Keratinocyte (primary cell): ENCODE measurements at regions not wholly inside any gene's neighbourhood (a gene's known extent, or its start where the extent isn't known, plus 50 kb on each side); places are given as distances from the start of the nearest gene placed in this dataset.

ENCODE experiments used
- DNase-seq: peaks from one replicate; pipeline ENCODE4 v3.0.0-alpha.2; 2011; ENCODE audit warnings: low read depth, missing footprints, low spot score
- FAIRE-seq: peaks from 2 replicates; lab custom pipeline; 2011; peaks lifted over from hg19 to GRCh38; lab: Jason Lieb, UNC
- H2AFZ ChIP-seq: 2 replicates; pipeline ENCODE4 v1.6.0; 2012; ENCODE audit warnings: low read length, control low read depth, inconsistent platforms; ENCODE audit not compliant: control insufficient read depth
- H3K27ac ChIP-seq: 2 replicates; pipeline ENCODE4 v1.5.1; 2011; ENCODE audit warnings: low read length; ENCODE audit not compliant: control insufficient read depth, insufficient read depth
- H3K27me3 ChIP-seq: 3 replicates; pipeline ENCODE4 v1.6.0; 2011; ENCODE audit warnings: low read length; ENCODE audit not compliant: control insufficient read depth, insufficient read depth; ENCODE audit errors: extremely low read depth
- H3K36me3 ChIP-seq, 2 experiments: 2 replicates in 1 of 2; 3 replicates in 1 of 2; pipeline ENCODE4 v1.5.1; 2011; ENCODE audit warnings: low read length in 2 of 2, mild to moderate bottlenecking in 1 of 2; ENCODE audit not compliant: control insufficient read depth in 2 of 2, insufficient read depth in 2 of 2; ENCODE audit errors: extremely low read depth in 1 of 2
- H3K4me1 ChIP-seq: 3 replicates; pipeline ENCODE4 v1.5.1; 2011; ENCODE audit warnings: low read length; ENCODE audit not compliant: control insufficient read depth, insufficient read depth; ENCODE audit errors: extremely low read depth
- H3K4me2 ChIP-seq: 3 replicates; pipeline ENCODE4 v1.6.0; 2011; ENCODE audit warnings: low read depth, low read length; ENCODE audit not compliant: control insufficient read depth, insufficient read depth; ENCODE audit errors: extremely low read depth
- H3K4me3 ChIP-seq, 3 experiments: fragments of 200-600 bp in 1 of 3; sonication (generic) in 1 of 3; 2 replicates in 2 of 3; 3 replicates in 1 of 3; pipeline ENCODE4 v1.5.1; 2011 to 2016; ENCODE audit warnings: low read length in 3 of 3, mild to moderate bottlenecking in 3 of 3, control low read depth in 2 of 3, inconsistent platforms in 1 of 3, low read depth in 1 of 3, mixed read lengths in 1 of 3, mixed run types in 1 of 3, moderate library complexity in 1 of 3; ENCODE audit not compliant: control insufficient read depth in 2 of 3, insufficient read depth in 2 of 3; ENCODE audit errors: extremely low read depth in 1 of 3
- H3K79me2 ChIP-seq: 2 replicates; pipeline ENCODE4 v1.6.0; 2012; ENCODE audit warnings: low read length; ENCODE audit not compliant: control insufficient read depth, insufficient read depth
- H3K9ac ChIP-seq: 3 replicates; pipeline ENCODE4 v1.6.0; 2011; ENCODE audit warnings: low read length; ENCODE audit not compliant: control insufficient read depth, insufficient read depth; ENCODE audit errors: extremely low read depth
- H3K9me1 ChIP-seq: 3 replicates; pipeline ENCODE4 v1.6.0; 2011; ENCODE audit warnings: low read length; ENCODE audit not compliant: control insufficient read depth, insufficient read depth; ENCODE audit errors: extremely low read depth
- H3K9me3 ChIP-seq: 2 replicates; pipeline ENCODE4 v1.5.1; 2012; ENCODE audit warnings: low read depth, low read length; ENCODE audit not compliant: control insufficient read depth
- H4K20me1 ChIP-seq: 3 replicates; pipeline ENCODE4 v1.6.0; 2011; ENCODE audit warnings: low read length; ENCODE audit not compliant: control insufficient read depth, insufficient read depth; ENCODE audit errors: extremely low read depth
- CTCF ChIP-seq, 3 experiments: IDR thresholded peaks in 1 of 3; conservative IDR thresholded peaks in 1 of 3; optimal IDR thresholded peaks in 1 of 3; 2 replicates in 2 of 3; 3 replicates in 1 of 3; pipeline versions ENCODE3 to v1.5.1; 2011; ENCODE audit warnings: low read length in 3 of 3, mild to moderate bottlenecking in 3 of 3, moderate library complexity in 2 of 3, control low read depth in 1 of 3, inconsistent platforms in 1 of 3; ENCODE audit not compliant: insufficient read depth in 2 of 3; ENCODE audit errors: extremely low read depth in 1 of 3
- EZH2 ChIP-seq: IDR thresholded peaks from one replicate; pipeline ENCODE4 v1.6.1; 2012; ENCODE audit warnings: inconsistent platforms, mild to moderate bottlenecking, low read length, moderate library complexity
- dilution Hi-C: fragments of 300-500 bp; cut with MboI; formaldehyde crosslinking; loops from one replicate; pipeline ENCODE4 v1.7.0; 2020; ENCODE audit warnings: low sequenced_read_pairs; ENCODE audit not compliant: extremely low pct_ligation_motif_present

DNA sequence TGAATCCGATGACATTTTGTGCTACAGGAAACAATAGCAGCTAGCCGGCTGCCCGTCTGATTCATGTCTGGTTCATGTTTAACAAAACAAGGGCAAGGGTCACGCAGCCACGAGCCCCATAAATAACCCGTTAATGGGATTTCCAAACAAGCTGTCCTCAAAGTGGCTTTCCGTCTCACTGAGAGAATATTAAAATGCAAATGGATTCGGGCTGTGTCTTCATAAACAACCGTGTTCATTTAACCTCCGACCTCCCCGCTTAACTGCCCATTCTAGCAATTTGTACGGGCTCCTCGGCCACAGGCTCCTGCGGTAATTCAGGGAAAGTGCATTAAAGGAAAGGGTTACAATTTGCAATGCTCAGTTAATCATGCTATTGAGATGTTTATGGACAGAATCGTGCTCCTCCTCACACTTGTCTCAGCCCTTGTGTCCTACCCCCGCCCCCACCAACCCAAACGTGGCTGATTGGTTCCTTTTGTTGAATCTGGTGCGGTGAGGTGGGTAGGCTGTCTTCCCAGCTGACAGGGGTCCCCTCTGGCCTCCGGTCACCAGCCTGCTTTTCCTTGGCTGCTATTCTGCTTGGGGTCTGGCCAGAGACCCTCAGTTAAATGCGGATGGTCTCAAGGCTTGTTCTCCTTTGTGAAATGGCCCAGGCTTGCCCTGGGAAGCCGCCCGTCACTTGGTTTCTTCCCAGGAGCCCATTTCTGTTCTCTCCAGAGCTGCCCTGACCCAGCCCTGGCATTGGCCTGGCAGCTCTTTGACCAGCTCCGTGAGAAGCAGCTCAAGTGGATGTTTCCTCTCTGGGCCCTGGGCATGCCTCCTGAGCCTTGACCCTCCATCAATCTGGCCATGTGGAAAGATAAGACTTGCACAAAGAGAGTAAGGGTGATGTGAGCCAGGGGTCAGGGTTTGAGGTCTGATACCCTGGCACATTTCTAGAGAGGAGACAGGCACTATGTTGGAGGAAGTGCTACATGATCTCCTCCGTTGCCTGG lies 200.7 kb upstream of the POU3F1 start:
- FAIRE-seq, result no peak
- Histone ChIP-seq H4K20me1 (no peaks in the 10 kb centered on the region), H2AFZ (no peak overlapping the region), H3K4me1 (peaks cover 3% of the 10 kb centered on the region), H3K4me2 (no peak overlapping the region), H3K79me2 (no peaks in the 10 kb centered on the region), H3K27me3 (no peaks in the 10 kb centered on the region), H3K9me3 (no peaks in the 10 kb centered on the region), H3K27ac (no peak overlapping the region), H3K36me3 (no peaks in the 10 kb centered on the region), H3K9me1 (no peaks in the 10 kb centered on the region), H3K9ac (no peak overlapping the region), H3K4me3 (no peak overlapping the region)
- TF ChIP-seq EZH2, result no peak
- TF ChIP-seq CTCF (optimal IDR thresholded peaks at IDR 0.05 in 1 of 3, IDR thresholded peaks at IDR 0.05 in 1 of 3, conservative IDR thresholded peaks at IDR 0.05 in 1 of 3; ENCODE audit: extremely low read depth in 1 of 3, insufficient read depth in 2 of 3, low read length in 3 of 3), result no peak
- no peak for DNase-seq
- dilution Hi-C loops, result no loop called here

DNA sequence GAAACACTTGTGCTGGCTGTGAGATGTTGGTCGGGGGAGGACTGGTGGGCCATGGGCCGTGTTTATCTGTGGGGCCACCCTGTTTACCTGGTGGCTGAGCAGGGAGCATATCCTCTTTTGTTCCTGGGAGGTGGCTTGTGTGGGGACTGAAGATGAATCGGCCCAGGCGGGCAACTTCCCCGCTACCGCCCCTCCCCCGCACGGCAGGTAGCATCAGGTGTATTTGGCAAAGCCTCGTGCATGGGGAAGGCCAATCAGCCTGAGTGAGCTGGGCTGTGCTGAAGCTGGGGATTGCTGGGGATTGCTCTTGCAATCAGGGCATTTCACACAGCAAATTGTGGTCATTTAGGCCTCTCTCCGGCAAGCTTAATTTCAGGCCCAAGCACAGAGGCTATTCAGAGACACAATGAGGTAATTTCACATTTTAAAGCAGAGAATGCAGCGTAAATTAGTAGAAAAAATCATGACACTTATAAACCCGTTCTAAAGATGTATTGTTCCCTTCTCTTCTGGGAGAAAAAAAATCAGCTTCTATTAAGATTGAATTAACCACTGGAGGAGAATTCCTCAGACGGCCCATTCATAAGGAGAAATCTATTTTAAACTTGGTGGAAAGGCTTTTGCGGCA lies 197.7 kb upstream of the POU3F1 start:
- no peak for TF ChIP-seq CTCF (optimal IDR thresholded peaks at IDR 0.05 in 1 of 3, IDR thresholded peaks at IDR 0.05 in 1 of 3, conservative IDR thresholded peaks at IDR 0.05 in 1 of 3; ENCODE audit: extremely low read depth in 1 of 3, insufficient read depth in 2 of 3, low read length in 3 of 3)
- TF ChIP-seq EZH2, result no peak
- H3K27ac ChIP-seq, result no peak overlapping the region
- no peak overlapping the region for H3K4me2 ChIP-seq
- FAIRE-seq, result no peak
- H3K9ac ChIP-seq, result no peak overlapping the region
- H3K4me3 ChIP-seq, result no peak overlapping the region
- no peak overlapping the region for H2AFZ ChIP-seq
- DNase-seq, result no peak
- peaks cover 3% of the 10 kb centered on the region for H3K4me1 ChIP-seq
- H3K27me3 ChIP-seq, result no peaks in the 10 kb centered on the region
- H4K20me1 ChIP-seq, result no peaks in the 10 kb centered on the region
- no peaks in the 10 kb centered on the region for H3K79me2 ChIP-seq
- H3K9me3 ChIP-seq, result no peaks in the 10 kb centered on the region
- H3K36me3 ChIP-seq, result no peaks in the 10 kb centered on the region
- dilution Hi-C loops, result no loop called here
- H3K9me1 ChIP-seq, result no peaks in the 10 kb centered on the region
